RWPE2 (cell line): ENCODE measurements at regions not wholly inside any gene's neighbourhood (a gene's known extent, or its start where the extent isn't known, plus 50 kb on each side); places are given as distances from the start of the nearest gene placed in this dataset.
A peak's percentile ranks its signal among the peaks of the same experiment; 100 is the strongest.
"Not testable (repeated sequence)": the region's sequence is repeated elsewhere in the genome, so short reads cannot be mapped to it uniquely, and the experiment has no call there.

ENCODE experiments used
- ATAC-seq: fragments of 200-7000 bp; cut with Tn5 transposase; 3 replicates; pipeline ENCODE4 v1.9.1; 2021; ENCODE audit warnings: low read depth
- DNase-seq: peaks from one replicate; pipeline ENCODE4 v3.0.0-alpha.2; 2020; ENCODE audit warnings: low spot score
- H3K27ac ChIP-seq: fragments of 450-650 bp; 2 replicates; pipeline ENCODE4 v1.5.1; 2017; ENCODE audit warnings: mild to moderate bottlenecking; ENCODE audit not compliant: poor library complexity, severe bottlenecking
- H3K27me3 ChIP-seq: fragments of 250-450 bp; sonication (Bioruptor Pico); 2 replicates; pipeline ENCODE4 v1.5.1; 2021; ENCODE audit warnings: mild to moderate bottlenecking, moderate library complexity; ENCODE audit not compliant: insufficient read depth, poor library complexity, severe bottlenecking
- H3K36me3 ChIP-seq: fragments of 250-450 bp; sonication (Bioruptor Pico); 2 replicates; pipeline ENCODE4 v1.5.1; 2020; ENCODE audit warnings: low read depth, mild to moderate bottlenecking, moderate library complexity
- H3K4me1 ChIP-seq: fragments of 250-450 bp; sonication (Bioruptor Pico); 2 replicates; pipeline ENCODE4 v1.5.1; 2021; ENCODE audit warnings: mild to moderate bottlenecking, moderate library complexity; ENCODE audit not compliant: insufficient read depth, poor library complexity, severe bottlenecking
- H3K4me3 ChIP-seq: fragments of 250-450 bp; sonication (Bioruptor Pico); 2 replicates; pipeline ENCODE4 v1.5.1; 2021; ENCODE audit warnings: mild to moderate bottlenecking, moderate library complexity; ENCODE audit not compliant: severe bottlenecking
- H3K9me3 ChIP-seq: fragments of 250-450 bp; sonication (Bioruptor Pico); 2 replicates; pipeline ENCODE4 v1.5.1; 2021; ENCODE audit warnings: mild to moderate bottlenecking, moderate library complexity; ENCODE audit not compliant: severe bottlenecking
- TF ChIP-seq, protein P1 (sequence below): fragments of 450-650 bp; IDR thresholded peaks from one replicate; pipeline ENCODE4 v1.5.1; 2017; ENCODE audit warnings: mild to moderate bottlenecking, moderate library complexity; ENCODE audit not compliant: poor library complexity, severe bottlenecking

DNA sequence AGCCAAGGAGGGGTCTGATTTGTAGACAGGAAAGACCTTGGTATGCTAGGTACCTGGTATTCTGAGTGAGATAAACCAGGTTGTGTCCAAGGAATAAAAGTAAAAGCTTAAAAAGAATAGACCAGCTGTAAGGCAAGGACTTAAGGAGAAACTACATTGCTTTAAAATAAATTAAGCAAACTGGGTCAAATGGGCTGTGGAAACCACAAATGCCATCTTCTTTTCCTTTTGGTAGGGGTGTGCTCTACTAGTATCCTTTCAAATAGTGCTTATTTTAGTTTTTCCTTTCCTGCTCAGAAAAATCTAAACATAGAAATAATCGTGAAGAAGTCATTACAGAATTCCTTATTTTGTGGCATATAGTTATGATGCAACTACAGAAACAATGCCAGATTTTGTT, 138.6 kb upstream of the KLF12 start:
- H3K4me3 ChIP-seq: no peak overlapping the region

GRCh38 chr13:74270018-74270417, 135.8 kb upstream of the KLF12 start:
- TF ChIP-seq, protein P1, sequence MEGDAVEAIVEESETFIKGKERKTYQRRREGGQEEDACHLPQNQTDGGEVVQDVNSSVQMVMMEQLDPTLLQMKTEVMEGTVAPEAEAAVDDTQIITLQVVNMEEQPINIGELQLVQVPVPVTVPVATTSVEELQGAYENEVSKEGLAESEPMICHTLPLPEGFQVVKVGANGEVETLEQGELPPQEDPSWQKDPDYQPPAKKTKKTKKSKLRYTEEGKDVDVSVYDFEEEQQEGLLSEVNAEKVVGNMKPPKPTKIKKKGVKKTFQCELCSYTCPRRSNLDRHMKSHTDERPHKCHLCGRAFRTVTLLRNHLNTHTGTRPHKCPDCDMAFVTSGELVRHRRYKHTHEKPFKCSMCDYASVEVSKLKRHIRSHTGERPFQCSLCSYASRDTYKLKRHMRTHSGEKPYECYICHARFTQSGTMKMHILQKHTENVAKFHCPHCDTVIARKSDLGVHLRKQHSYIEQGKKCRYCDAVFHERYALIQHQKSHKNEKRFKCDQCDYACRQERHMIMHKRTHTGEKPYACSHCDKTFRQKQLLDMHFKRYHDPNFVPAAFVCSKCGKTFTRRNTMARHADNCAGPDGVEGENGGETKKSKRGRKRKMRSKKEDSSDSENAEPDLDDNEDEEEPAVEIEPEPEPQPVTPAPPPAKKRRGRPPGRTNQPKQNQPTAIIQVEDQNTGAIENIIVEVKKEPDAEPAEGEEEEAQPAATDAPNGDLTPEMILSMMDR: no peak
- peak; percentile 94 for ATAC-seq
- DNase-seq: no peak
- Histone ChIP-seq H3K9me3 (no peaks in the 10 kb centered on the region), H3K27me3 (no peaks in the 10 kb centered on the region), H3K27ac (no peak overlapping the region), H3K36me3 (no peaks in the 10 kb centered on the region), H3K4me3 (no peak overlapping the region), H3K4me1 (no peaks in the 10 kb centered on the region)

More for the DNA sequence above, 138.6 kb upstream of the KLF12 start:
- Histone ChIP-seq H3K36me3 (no peaks in the 10 kb centered on the region), H3K9me3 (no peaks in the 10 kb centered on the region), H3K27me3 (no peaks in the 10 kb centered on the region), H3K27ac (no peak overlapping the region), H3K4me1 (no peaks in the 10 kb centered on the region)
- no peak for ATAC-seq
- TF ChIP-seq, protein P1: no peak
- no peak for DNase-seq

DNA sequence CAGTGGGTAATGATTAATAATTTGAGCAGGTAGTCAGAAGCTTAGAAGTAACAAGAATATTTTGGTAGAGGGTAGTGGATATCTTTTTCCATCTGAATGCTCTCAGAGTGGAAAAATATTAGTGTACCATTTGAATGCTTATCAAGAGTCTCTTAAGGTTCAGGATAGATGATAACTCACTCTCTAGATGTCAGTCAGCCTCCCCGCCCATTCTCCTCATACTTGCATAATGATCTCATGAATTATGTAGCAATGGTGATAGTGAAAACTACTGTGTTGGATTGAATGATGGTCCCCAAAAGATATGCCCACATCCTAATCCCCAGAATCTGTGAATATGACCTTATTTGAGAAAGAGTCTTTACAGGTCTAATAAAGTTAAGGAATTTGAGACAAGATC, 132.7 kb upstream of the KLF12 start:
- Histone ChIP-seq H3K4me3 (no peak overlapping the region), H3K9me3 (no peaks in the 10 kb centered on the region), H3K4me1 (no peaks in the 10 kb centered on the region), H3K27me3 (no peaks in the 10 kb centered on the region), H3K36me3 (no peaks in the 10 kb centered on the region), H3K27ac (no peak overlapping the region)
- TF ChIP-seq, protein P1: no peak
- DNase-seq (no peak), ATAC-seq (no peak)

- Histone ChIP-seq H3K36me3 (no peaks in the 10 kb centered on the region), H3K4me1 (no peaks in the 10 kb centered on the region), H3K27me3 (no peaks in the 10 kb centered on the region), H3K27ac (no peak overlapping the region), H3K4me3 (no peak overlapping the region), H3K9me3 (no peaks in the 10 kb centered on the region)
- no peak for DNase-seq
- TF ChIP-seq, protein P1: no peak
- no peak for ATAC-seq
These were observed 132.1 kb upstream of the KLF12 start for GRCh38 chr13:74266309-74266708.

DNA sequence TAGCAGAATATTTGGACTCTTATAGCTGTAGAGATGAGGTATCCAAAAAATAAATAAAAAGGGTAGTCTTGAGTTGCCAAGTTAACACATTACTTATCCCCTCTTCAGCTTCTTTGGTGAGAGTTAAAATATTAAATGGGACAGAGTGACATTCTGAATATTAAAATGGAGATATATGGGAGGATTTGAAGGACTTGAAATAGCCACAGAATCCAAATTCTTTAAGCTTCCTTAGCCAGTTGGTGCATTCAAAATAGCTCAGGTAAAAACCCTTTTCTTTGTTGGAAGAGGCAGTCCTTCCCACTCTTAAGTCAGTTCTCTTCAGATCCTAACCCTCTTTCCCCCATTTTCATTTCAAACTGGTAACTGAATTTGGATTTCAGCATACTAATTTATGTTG, 130.1 kb upstream of the KLF12 start:
- DNase-seq: no peak
- ATAC-seq: no peak
- Histone ChIP-seq H3K4me3 (no peak overlapping the region), H3K4me1 (no peaks in the 10 kb centered on the region), H3K27me3 (no peaks in the 10 kb centered on the region), H3K9me3 (no peaks in the 10 kb centered on the region), H3K36me3 (no peaks in the 10 kb centered on the region), H3K27ac (no peak overlapping the region)
- TF ChIP-seq, protein P1: no peak

DNA sequence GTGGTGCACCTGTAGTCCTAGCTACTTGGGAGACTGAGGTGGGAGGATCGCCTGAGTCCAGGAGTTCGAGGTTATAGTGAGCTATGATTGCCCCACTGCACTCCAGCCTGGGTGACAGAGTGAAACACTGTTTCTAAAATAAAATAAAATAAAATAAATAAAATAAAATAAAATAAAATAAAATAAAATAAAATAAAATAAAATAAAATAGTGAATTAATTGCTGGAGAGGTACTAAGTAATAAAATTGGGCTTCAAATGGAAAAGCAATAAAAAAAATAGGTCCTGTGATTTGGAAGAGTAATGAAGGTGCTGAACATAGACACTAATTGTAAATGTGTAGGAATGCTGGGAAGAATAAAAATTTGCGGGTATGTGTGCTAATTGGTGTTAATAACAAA, 126.2 kb upstream of the KLF12 start:
- not testable (repeated sequence) for H3K9me3 ChIP-seq, H3K27ac ChIP-seq, H3K4me3 ChIP-seq, H3K4me1 ChIP-seq, H3K27me3 ChIP-seq, H3K36me3 ChIP-seq, ATAC-seq, DNase-seq
